GM12874 (cell line): ENCODE measurements at regions not wholly inside any gene's neighbourhood (a gene's known extent, or its start where the extent isn't known, plus 50 kb on each side); places are given as distances from the start of the nearest gene placed in this dataset.

Source experiments
- TF ChIP-seq, protein P1 (sequence below): IDR thresholded peaks from 2 replicates; pipeline ENCODE4 v1.5.1; 2011; ENCODE audit warnings: low read depth, mild to moderate bottlenecking, control low read depth, low read length, moderate library complexity; ENCODE audit not compliant: insufficient read depth

GRCh38 chr21:41612674-41613532 lies 104.9 kb upstream of the TMPRSS2 start:
- TF ChIP-seq, protein P1, sequence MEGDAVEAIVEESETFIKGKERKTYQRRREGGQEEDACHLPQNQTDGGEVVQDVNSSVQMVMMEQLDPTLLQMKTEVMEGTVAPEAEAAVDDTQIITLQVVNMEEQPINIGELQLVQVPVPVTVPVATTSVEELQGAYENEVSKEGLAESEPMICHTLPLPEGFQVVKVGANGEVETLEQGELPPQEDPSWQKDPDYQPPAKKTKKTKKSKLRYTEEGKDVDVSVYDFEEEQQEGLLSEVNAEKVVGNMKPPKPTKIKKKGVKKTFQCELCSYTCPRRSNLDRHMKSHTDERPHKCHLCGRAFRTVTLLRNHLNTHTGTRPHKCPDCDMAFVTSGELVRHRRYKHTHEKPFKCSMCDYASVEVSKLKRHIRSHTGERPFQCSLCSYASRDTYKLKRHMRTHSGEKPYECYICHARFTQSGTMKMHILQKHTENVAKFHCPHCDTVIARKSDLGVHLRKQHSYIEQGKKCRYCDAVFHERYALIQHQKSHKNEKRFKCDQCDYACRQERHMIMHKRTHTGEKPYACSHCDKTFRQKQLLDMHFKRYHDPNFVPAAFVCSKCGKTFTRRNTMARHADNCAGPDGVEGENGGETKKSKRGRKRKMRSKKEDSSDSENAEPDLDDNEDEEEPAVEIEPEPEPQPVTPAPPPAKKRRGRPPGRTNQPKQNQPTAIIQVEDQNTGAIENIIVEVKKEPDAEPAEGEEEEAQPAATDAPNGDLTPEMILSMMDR = peak; percentile 77

- TF ChIP-seq, protein P1 = peak; percentile 47
These were observed 104.1 kb upstream of the TMPRSS2 start for GRCh38 chr21:41611966-41612606.

DNA sequence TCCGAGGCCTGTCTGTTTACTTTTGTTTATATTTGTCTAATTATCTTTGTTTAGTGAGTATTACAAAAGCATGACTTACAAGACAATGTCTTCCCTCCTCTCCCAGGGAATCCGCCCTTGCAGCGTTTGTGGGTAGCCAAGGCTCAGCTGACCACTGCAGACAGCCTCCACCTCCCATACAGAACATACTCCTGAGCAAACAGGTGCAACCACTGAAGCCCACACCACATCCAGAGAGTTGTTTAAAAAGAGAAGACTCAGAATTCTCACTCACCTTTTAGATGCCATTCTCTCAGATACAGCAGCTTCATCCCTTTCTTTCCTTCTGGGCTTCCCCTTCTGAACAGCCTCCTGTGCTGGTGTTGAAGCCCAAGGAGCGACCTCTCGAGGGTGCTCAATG lies 103.5 kb upstream of the TMPRSS2 start:
- TF ChIP-seq, protein P1 = no peak

DNA sequence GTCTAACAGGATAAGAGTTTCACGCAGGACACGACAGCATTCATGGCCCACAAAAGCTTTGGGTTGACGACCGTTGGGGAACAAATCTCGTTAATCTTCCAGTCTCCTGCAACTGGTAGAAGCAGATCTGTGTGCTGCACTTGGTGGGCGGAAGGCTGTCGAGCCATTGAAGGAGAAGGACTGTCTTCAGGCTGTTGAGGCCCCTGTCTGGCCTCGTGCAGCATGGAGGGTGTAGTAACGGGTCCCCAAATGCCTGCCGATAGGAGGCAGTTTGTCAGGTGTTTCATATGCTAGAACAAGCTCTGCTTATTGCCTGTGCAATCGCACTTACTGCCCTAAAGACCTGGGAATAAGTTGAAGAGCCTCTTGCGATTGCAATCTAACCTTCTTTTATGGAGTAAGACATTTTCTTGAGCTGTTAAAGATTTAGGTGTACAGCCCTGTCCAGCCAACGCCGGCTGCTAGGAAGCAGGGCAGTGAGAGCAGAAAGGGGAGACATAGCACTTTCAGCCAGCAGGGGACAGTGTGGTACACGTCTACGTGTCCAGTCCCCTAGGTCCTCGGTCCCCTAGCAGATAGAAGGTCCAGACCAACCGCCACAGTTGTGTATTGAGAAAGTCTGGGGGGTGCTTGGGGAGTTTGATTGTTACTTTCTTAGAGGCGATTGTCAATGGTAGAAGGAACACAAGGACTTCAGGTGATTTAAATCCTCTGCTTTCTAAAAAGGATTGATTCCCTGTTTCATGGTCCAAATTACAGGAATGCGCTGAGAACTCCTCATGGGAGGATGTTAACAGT lies 102.3 kb upstream of the TMPRSS2 start:
- TF ChIP-seq, protein P1 = peak; percentile 86

- TF ChIP-seq, protein P1 = no peak
These were observed 98.7 kb upstream of the TMPRSS2 start for GRCh38 chr21:41606706-41607105.

- TF ChIP-seq, protein P1 = no peak
These were observed 98.0 kb upstream of the TMPRSS2 start for GRCh38 chr21:41605934-41606285.
